Neutrophil (primary cell): ENCODE measurements at regions not wholly inside any gene's neighbourhood (a gene's known extent, or its start where the extent isn't known, plus 50 kb on each side); places are given as distances from the start of the nearest gene placed in this dataset.
"Not testable (repeated sequence)": the region's sequence is repeated elsewhere in the genome, so short reads cannot be mapped to it uniquely, and the experiment has no call there.

Source experiments
- H3K27ac ChIP-seq: fragments of 200-600 bp; sonication (generic); 2 replicates; pipeline ENCODE4 v1.5.1; 2016; ENCODE audit warnings: mild to moderate bottlenecking, moderate library complexity
- H3K27me3 ChIP-seq: fragments of 200-600 bp; sonication (generic); 2 replicates; pipeline ENCODE4 v1.6.0; 2016; ENCODE audit warnings: mild to moderate bottlenecking
- H3K36me3 ChIP-seq: fragments of 200-600 bp; sonication (generic); 2 replicates; pipeline ENCODE4 v1.5.1; 2017
- H3K4me1 ChIP-seq, 2 experiments: fragments of 200-600 bp in 1 of 2; sonication (generic) in 1 of 2; 1 replicate in 1 of 2; 2 replicates in 1 of 2; pipeline versions ENCODE4 v1.5.1 to v1.6.1; 2013 to 2016; ENCODE audit warnings: low read depth in 1 of 2, low read length in 1 of 2, mild to moderate bottlenecking in 1 of 2, moderate library complexity in 1 of 2; ENCODE audit not compliant: control insufficient read depth in 1 of 2, insufficient read depth in 1 of 2
- H3K4me3 ChIP-seq, 2 experiments: fragments of 200-600 bp in 1 of 2; sonication (generic) in 1 of 2; 1 replicate in 1 of 2; 2 replicates in 1 of 2; pipeline ENCODE4 v1.5.1; 2013 to 2016; ENCODE audit warnings: low read depth in 1 of 2, low read length in 1 of 2, mild to moderate bottlenecking in 1 of 2, moderate library complexity in 1 of 2
- H3K9me3 ChIP-seq: fragments of 200-600 bp; sonication (generic); 2 replicates; pipeline ENCODE4 v1.5.1; 2016
- TF ChIP-seq, protein P1 (sequence below): fragments of 200-600 bp; sonication (generic); IDR thresholded peaks from 2 replicates; pipeline ENCODE4 v1.5.1; 2016; ENCODE audit warnings: antibody characterized with exemption

DNA sequence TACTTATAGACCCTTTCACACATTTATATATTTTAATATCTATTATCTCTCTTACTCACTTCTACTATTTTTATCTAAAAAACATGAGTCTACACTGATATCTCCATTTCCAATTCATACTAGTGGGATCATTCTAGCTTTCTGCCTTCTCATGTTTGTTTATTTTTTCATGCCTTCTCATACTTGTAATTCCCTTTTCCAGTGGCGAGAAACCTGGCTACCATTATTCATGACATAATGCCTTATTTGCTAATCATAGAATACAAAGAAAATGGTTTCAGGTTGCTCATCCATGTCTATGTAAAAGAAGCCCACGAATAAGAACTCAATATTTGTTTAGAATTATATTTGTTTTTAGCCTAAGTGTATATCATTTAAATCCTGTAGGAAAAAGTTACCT, 232.7 kb upstream of the ACTBL2 start:
- TF ChIP-seq, protein P1, sequence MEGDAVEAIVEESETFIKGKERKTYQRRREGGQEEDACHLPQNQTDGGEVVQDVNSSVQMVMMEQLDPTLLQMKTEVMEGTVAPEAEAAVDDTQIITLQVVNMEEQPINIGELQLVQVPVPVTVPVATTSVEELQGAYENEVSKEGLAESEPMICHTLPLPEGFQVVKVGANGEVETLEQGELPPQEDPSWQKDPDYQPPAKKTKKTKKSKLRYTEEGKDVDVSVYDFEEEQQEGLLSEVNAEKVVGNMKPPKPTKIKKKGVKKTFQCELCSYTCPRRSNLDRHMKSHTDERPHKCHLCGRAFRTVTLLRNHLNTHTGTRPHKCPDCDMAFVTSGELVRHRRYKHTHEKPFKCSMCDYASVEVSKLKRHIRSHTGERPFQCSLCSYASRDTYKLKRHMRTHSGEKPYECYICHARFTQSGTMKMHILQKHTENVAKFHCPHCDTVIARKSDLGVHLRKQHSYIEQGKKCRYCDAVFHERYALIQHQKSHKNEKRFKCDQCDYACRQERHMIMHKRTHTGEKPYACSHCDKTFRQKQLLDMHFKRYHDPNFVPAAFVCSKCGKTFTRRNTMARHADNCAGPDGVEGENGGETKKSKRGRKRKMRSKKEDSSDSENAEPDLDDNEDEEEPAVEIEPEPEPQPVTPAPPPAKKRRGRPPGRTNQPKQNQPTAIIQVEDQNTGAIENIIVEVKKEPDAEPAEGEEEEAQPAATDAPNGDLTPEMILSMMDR = no peak
- H3K4me3 ChIP-seq = no peak overlapping the region
- H3K27me3 ChIP-seq = no peaks in the 10 kb centered on the region
- no peaks in the 10 kb centered on the region for H3K9me3 ChIP-seq
- no peaks in the 10 kb centered on the region for H3K36me3 ChIP-seq
- H3K4me1 ChIP-seq = no peaks in the 10 kb centered on the region
- H3K27ac ChIP-seq = no peak overlapping the region

DNA sequence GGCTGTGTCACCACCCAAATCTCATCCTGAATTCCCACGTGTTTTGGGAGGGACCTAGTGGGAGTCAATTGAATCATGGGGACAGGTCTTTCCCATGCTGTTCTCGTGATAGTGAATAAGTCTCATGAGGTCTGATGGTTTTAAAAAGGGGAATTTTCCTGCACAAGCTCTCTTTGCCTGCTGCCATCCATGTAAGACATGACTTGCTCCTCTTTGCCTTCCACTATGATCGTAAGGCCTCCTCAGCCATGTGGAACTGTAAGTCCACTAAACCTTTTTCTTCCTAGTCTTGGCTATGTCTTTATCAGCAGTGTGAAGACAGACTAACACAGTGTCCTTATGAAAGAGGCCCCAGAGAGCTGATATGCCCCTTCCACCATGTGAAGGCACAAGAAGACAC, 230.9 kb upstream of the ACTBL2 start:
- not testable (repeated sequence) for H3K36me3 ChIP-seq, H3K4me3 ChIP-seq, H3K9me3 ChIP-seq, H3K27me3 ChIP-seq, H3K27ac ChIP-seq, H3K4me1 ChIP-seq

DNA sequence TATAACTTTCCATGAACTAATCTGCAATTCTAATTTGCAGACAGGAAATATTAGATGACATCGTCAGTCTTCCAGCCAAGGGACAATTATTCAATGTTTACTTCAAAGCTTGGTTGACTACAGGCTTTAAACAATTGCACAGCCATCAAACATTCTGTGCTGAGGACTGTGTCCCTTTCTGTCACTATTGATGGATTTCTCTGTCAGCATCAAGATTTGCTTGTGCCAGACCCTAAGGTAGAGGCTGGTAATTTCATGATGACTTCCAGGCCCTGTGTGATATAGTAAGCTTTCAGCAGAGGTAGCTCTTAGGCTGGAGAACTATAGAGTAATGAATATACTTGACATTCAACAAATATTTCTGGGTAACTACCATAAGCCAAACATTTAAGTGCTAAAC, 229.3 kb upstream of the ACTBL2 start:
- Histone ChIP-seq H3K4me1 (no peaks in the 10 kb centered on the region), H3K9me3 (peaks cover 3% of the 10 kb centered on the region), H3K36me3 (no peaks in the 10 kb centered on the region), H3K4me3 (no peak overlapping the region), H3K27me3 (no peaks in the 10 kb centered on the region), H3K27ac (no peak overlapping the region)
- TF ChIP-seq, protein P1 = no peak

DNA sequence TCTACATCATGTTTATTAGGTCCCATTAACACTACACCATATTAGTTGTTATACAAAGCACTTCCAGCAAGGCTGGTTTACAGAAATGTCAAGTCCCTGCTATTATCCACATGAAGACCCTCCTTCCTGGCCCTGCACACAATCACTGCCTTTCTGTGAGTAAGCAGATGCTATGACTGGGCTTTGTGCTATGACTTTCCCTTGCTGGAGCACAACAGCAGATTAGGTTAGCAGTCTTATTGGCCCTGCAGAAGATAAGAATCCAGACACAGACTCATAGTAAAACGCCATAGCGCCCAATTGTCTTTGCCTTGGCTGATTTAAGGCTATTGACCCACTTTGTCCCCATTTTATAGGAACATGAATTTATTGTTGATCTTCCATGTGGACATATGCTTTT, 228.9 kb upstream of the ACTBL2 start:
- H3K4me1 ChIP-seq = no peaks in the 10 kb centered on the region
- H3K4me3 ChIP-seq = no peak overlapping the region
- H3K36me3 ChIP-seq = no peaks in the 10 kb centered on the region
- TF ChIP-seq, protein P1 = no peak
- H3K9me3 ChIP-seq = peaks cover 3% of the 10 kb centered on the region
- no peak overlapping the region for H3K27ac ChIP-seq
- H3K27me3 ChIP-seq = no peaks in the 10 kb centered on the region

DNA sequence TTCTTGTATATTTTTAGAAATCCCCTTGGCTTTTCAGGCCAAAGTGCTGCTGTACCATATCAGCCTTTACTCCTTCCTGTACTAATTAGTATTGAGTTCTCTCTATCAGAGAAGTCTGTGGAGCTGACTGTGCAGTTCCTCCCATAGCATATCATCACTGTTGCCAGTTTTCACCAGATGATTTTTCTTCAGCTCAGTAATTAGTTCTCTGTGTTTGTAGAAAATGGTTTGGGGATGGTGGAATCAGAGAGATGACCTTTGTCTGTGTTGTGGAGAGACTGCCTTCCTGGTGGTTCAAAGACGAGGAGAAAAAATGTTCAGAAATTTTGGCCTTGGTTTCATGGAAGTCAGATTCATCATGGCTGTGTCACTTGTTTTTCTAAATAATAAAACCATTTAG, 227.5 kb upstream of the ACTBL2 start:
- TF ChIP-seq, protein P1 = no peak
- Histone ChIP-seq H3K27ac (no peak overlapping the region), H3K9me3 (peaks cover 3% of the 10 kb centered on the region), H3K4me3 (no peak overlapping the region), H3K27me3 (no peaks in the 10 kb centered on the region), H3K4me1 (no peaks in the 10 kb centered on the region), H3K36me3 (no peaks in the 10 kb centered on the region)

DNA sequence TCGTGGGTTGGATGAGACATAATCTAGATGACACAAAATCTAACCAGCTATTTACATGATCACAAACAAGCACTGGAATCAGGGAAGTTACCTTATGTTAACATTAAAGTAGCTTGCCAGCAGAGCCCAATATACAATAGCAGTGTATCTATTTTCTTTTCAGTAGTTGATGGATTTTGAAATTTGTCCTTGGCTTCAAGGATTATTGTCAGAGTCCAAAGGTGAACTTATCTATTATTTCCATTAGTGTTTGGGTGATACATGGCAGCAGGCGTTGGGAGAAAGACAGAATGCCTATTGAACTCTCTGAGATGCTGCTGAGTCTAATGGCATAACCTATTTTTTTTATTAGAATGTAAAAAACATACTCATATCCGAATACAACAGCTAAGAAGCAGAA, 223.2 kb upstream of the ACTBL2 start:
- Histone ChIP-seq H3K4me1 (no peaks in the 10 kb centered on the region), H3K27me3 (no peaks in the 10 kb centered on the region), H3K36me3 (no peaks in the 10 kb centered on the region), H3K27ac (no peak overlapping the region), H3K9me3 (peaks cover 3% of the 10 kb centered on the region), H3K4me3 (no peak overlapping the region)
- TF ChIP-seq, protein P1 = no peak
